ENCODE measurements at regions not wholly inside any gene's neighbourhood (a gene's known extent, or its start where the extent isn't known, plus 50 kb on each side); places are given as distances from the start of the nearest gene placed in this dataset.

DNA sequence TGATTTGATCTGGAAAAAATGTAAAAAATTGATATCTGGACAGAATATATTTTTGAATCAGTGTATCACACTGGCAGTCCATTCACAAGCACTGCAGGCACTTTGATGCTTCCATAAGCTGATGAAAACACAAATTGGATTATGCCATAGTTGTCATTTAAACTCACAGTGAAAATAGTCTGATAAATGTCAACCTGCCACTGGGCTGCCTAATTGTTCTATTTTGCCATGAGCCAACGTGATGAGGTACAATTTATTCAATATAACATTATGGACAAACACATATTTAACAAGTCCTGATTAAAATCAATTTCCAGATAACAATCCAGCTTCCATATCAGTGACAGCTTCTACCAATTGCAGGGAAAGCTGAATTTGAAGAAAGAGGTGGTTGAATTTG, 1244.9 kb downstream of the EFNB2 start:
- no peaks in the 10 kb centered on the region for H3K27me3 ChIP-seq (ENCODE audit: insufficient read depth, low read depth)
- no peak overlapping the region for H3K4me3 ChIP-seq (IDR thresholded peaks at IDR 0.05; ENCODE audit: insufficient read depth, low read depth, low read length)
- no peak overlapping the region for H2AFZ ChIP-seq (ENCODE audit: low read depth)
- no peak overlapping the region for H3K4me2 ChIP-seq
- no peaks in the 10 kb centered on the region for H4K20me1 ChIP-seq (ENCODE audit: insufficient read depth)
- H3K36me3 ChIP-seq (ENCODE audit: insufficient read depth): no peaks in the 10 kb centered on the region
- no peaks in the 10 kb centered on the region for H3K4me1 ChIP-seq (ENCODE audit: low read depth, poor library complexity, severe bottlenecking)
- no peaks in the 10 kb centered on the region for H3K79me2 ChIP-seq (ENCODE audit: insufficient read depth, low read depth)
- no peak overlapping the region for H3K9ac ChIP-seq
- no peak overlapping the region for H3K27ac ChIP-seq
- TF ChIP-seq, protein P1, sequence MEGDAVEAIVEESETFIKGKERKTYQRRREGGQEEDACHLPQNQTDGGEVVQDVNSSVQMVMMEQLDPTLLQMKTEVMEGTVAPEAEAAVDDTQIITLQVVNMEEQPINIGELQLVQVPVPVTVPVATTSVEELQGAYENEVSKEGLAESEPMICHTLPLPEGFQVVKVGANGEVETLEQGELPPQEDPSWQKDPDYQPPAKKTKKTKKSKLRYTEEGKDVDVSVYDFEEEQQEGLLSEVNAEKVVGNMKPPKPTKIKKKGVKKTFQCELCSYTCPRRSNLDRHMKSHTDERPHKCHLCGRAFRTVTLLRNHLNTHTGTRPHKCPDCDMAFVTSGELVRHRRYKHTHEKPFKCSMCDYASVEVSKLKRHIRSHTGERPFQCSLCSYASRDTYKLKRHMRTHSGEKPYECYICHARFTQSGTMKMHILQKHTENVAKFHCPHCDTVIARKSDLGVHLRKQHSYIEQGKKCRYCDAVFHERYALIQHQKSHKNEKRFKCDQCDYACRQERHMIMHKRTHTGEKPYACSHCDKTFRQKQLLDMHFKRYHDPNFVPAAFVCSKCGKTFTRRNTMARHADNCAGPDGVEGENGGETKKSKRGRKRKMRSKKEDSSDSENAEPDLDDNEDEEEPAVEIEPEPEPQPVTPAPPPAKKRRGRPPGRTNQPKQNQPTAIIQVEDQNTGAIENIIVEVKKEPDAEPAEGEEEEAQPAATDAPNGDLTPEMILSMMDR (conservative IDR thresholded peaks at IDR 0.05; ENCODE audit: low read depth, low read length): no peak

DNA sequence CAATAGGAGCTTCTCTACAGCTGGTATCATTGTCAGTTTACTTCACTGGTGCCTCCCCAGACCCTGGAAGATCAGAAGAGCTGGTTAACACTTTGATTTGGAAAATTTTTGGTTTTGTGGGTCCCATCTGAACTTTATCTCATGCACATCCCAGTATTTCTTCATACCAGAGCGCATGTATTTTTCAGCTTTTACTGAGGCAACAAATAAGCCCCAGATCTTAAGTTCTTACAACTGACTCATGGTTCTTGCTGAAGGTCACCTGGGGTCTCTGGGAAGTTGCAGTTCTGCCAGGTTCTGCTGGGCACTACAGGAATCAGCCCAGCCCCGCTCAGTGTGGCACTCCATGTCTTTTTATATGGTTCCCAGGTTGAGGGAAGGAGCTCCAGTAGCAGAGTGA, 1249.9 kb downstream of the EFNB2 start:
- H3K4me3 ChIP-seq (IDR thresholded peaks at IDR 0.05; ENCODE audit: insufficient read depth, low read depth, low read length): no peak overlapping the region
- H3K36me3 ChIP-seq (ENCODE audit: insufficient read depth): no peaks in the 10 kb centered on the region
- H3K27me3 ChIP-seq (ENCODE audit: insufficient read depth, low read depth): no peaks in the 10 kb centered on the region
- TF ChIP-seq, protein P1 (conservative IDR thresholded peaks at IDR 0.05; ENCODE audit: low read depth, low read length): no peak
- H3K4me2 ChIP-seq: no peak overlapping the region
- H3K79me2 ChIP-seq (ENCODE audit: insufficient read depth, low read depth): no peaks in the 10 kb centered on the region
- H3K4me1 ChIP-seq (ENCODE audit: low read depth, poor library complexity, severe bottlenecking): no peaks in the 10 kb centered on the region
- no peak overlapping the region for H3K9ac ChIP-seq
- H2AFZ ChIP-seq (ENCODE audit: low read depth): no peak overlapping the region
- no peak overlapping the region for H3K27ac ChIP-seq
- H4K20me1 ChIP-seq (ENCODE audit: insufficient read depth): no peaks in the 10 kb centered on the region

DNA sequence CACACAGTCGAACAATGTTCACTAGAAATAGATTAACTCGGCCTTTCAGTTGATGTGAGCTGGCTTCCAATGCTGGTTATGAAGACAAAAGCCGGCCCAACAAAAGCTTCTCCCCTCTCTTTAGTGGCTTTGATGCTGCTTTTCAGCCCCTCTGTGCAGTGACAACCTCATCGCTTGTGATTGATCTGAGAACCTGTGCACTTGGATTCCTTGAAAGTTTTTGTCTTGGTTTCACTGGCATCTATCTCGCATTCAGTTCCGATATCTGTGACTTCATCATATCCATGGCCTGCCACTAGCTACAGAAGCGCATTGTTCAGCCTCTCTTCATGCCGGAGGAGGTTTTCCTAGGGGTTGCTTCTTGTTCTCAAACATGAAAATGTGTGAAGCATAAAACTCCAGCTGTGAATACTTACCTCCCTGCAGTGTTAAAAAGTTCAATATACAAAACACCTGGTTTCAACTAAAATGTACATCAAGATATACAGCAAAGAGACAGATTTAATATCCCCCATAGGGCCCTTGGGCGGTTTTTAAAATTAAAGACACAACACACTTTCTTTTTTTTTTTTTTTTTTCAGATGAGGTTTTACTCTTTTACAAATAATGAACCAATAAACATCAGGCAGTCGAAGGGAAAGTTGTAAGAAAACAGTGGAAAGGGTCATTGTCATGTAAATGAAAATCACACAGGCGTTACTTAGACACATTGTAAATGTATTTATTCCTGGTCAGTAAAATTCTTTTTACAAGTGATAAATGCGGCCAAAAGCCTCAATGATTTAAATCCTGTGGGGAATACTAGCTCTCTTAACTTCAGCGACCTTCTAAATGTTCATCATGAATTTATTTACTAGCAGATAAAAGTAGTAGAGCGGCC, 1252.8 kb downstream of the EFNB2 start:
- Histone ChIP-seq H3K27me3 (ENCODE audit: insufficient read depth, low read depth) (no peaks in the 10 kb centered on the region), H2AFZ (ENCODE audit: low read depth) (no peak overlapping the region), H3K4me3 (IDR thresholded peaks at IDR 0.05; ENCODE audit: insufficient read depth, low read depth, low read length) (no peak overlapping the region), H3K4me2 (no peak overlapping the region), H4K20me1 (ENCODE audit: insufficient read depth) (no peaks in the 10 kb centered on the region), H3K4me1 (ENCODE audit: low read depth, poor library complexity, severe bottlenecking) (no peaks in the 10 kb centered on the region), H3K79me2 (ENCODE audit: insufficient read depth, low read depth) (no peaks in the 10 kb centered on the region), H3K27ac (no peak overlapping the region), H3K36me3 (ENCODE audit: insufficient read depth) (no peaks in the 10 kb centered on the region), H3K9ac (no peak overlapping the region)
- TF ChIP-seq, protein P1 (conservative IDR thresholded peaks at IDR 0.05; ENCODE audit: low read depth, low read length): no peak

DNA sequence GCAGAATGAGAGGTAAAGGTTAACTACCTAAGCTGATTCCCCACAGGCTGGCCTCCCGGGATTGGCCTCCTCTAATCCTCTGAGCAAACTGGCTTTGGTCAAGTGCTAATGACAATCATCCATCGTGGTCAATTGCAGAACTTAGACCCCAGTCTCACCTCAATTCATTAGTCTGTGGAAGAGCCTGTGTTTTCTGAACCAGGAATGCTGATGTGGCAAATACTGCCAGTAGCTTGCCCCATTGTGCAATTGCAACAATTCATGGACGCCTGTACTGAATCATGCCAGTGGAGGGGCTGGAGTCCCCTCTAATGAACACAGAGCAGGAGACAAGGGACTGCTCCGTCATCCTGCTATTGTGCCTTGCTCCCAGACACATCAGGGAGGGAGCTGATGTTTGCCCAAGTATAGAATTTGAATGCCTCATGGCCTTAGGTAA, 1256.5 kb downstream of the EFNB2 start:
- H3K4me2 ChIP-seq: no peak overlapping the region
- H4K20me1 ChIP-seq (ENCODE audit: insufficient read depth): no peaks in the 10 kb centered on the region
- no peaks in the 10 kb centered on the region for H3K4me1 ChIP-seq (ENCODE audit: low read depth, poor library complexity, severe bottlenecking)
- TF ChIP-seq, protein P1 (conservative IDR thresholded peaks at IDR 0.05; ENCODE audit: low read depth, low read length): no peak
- no peak overlapping the region for H2AFZ ChIP-seq (ENCODE audit: low read depth)
- H3K9ac ChIP-seq: no peak overlapping the region
- H3K27me3 ChIP-seq (ENCODE audit: insufficient read depth, low read depth): no peaks in the 10 kb centered on the region
- H3K4me3 ChIP-seq (IDR thresholded peaks at IDR 0.05; ENCODE audit: insufficient read depth, low read depth, low read length): no peak overlapping the region
- H3K36me3 ChIP-seq (ENCODE audit: insufficient read depth): no peaks in the 10 kb centered on the region
- H3K79me2 ChIP-seq (ENCODE audit: insufficient read depth, low read depth): no peaks in the 10 kb centered on the region
- no peak overlapping the region for H3K27ac ChIP-seq

All from KMS-11 (cell line).